C4-2B (cell line): ENCODE measurements at regions not wholly inside any gene's neighbourhood (a gene's known extent, or its start where the extent isn't known, plus 50 kb on each side); places are given as distances from the start of the nearest gene placed in this dataset.

ENCODE experiments used
- ZFX ChIP-seq: fragments of 450-650 bp; IDR thresholded peaks from 2 replicates; pipeline ENCODE4 v1.6.1; 2017
- TF ChIP-seq, protein P1 (sequence below): fragments of 450-650 bp; conservative IDR thresholded peaks from 2 replicates; pipeline ENCODE4 v1.5.1; 2017; ENCODE audit warnings: mild to moderate bottlenecking

DNA sequence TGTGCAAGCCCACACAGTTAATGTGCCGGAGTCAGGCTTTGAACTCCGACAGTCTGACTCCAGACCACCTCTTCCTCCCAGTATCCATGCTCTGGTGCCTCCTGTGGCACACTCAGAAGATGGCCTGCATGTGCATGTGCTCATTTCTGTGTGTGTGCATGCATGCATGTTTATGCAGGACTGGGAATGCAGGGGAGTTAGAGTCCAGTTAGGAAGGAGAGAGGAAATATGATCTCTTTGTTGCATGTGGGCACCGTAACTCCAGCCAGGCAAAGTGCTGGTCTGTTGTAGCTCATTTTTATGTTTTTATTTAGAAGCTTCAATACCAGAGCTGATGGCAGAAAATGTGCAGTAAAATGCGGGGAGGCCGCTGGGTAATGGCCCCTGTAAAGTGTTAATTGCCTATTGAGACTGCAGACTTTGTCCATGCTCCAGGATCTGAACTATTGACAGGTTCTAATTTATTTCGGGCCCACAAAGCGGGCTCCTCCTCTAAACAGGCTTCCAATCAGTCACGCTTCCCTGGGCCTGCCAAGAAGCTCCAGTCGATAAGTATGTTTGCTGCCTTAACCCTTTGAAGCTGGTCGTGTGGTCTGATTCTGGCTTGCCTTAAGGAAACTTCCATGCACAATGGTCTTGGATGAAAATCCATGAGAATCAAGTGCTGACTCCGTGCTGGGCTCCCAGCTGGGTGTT is 248.3 kb downstream of the DHX35 start:
- TF ChIP-seq, protein P1, sequence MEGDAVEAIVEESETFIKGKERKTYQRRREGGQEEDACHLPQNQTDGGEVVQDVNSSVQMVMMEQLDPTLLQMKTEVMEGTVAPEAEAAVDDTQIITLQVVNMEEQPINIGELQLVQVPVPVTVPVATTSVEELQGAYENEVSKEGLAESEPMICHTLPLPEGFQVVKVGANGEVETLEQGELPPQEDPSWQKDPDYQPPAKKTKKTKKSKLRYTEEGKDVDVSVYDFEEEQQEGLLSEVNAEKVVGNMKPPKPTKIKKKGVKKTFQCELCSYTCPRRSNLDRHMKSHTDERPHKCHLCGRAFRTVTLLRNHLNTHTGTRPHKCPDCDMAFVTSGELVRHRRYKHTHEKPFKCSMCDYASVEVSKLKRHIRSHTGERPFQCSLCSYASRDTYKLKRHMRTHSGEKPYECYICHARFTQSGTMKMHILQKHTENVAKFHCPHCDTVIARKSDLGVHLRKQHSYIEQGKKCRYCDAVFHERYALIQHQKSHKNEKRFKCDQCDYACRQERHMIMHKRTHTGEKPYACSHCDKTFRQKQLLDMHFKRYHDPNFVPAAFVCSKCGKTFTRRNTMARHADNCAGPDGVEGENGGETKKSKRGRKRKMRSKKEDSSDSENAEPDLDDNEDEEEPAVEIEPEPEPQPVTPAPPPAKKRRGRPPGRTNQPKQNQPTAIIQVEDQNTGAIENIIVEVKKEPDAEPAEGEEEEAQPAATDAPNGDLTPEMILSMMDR: no peak
- TF ChIP-seq ZFX: no peak
